HCT116 (cell line): ENCODE measurements at regions not wholly inside any gene's neighbourhood (a gene's known extent, or its start where the extent isn't known, plus 50 kb on each side); places are given as distances from the start of the nearest gene placed in this dataset.

ENCODE experiments used
- EZH2phosphoT487 ChIP-seq: fragments of 200-600 bp; IDR thresholded peaks from 2 replicates; pipeline ENCODE4 v1.6.1; 2018; ENCODE audit warnings: antibody characterized with exemption, borderline replicate concordance
- POLR2A ChIP-seq: IDR thresholded peaks from 2 replicates; pipeline ENCODE4 v1.7.0; 2011; ENCODE audit warnings: borderline replicate concordance; ENCODE audit not compliant: insufficient read depth, insufficient read length; ENCODE audit errors: extremely low read depth

DNA sequence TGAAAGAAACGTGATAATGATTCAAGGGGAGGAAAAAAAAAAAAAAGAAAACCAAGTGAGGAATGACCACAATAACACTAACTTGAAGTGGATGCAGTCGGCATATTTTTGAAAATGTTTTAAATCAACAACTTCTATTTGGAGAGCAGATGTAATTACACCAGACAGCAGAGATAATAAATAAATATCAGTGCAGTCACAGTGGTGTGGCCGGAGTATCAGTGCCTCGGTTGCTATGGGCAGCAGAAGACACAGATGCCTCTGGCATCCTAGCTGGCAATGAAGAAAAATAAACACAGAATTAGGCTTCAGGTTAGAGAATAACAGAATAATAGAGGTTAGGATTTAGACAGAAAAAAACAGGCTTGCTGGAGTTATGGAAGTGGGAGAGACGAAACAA lies 888.3 kb downstream of the LTN1 start:
- no peak for TF ChIP-seq POLR2A
- TF ChIP-seq EZH2phosphoT487 = no peak
